SK-N-SH (cell line): ENCODE measurements at regions not wholly inside any gene's neighbourhood (a gene's known extent, or its start where the extent isn't known, plus 50 kb on each side); places are given as distances from the start of the nearest gene placed in this dataset.

Experiments
- CTCF ChIA-PET: fragments of 300-600, 350-600 bp; formaldehyde crosslinking; extraction: SDS; loops from one replicate; lab custom pipeline; 2021; lab: Yijun Ruan, JAX
- POLR2A ChIA-PET: fragments of 350-600 bp; sonication (Branson Sonifier 250); formaldehyde crosslinking; extraction: SDS; loops from one replicate; lab custom pipeline; 2020; ENCODE audit warnings: antibody characterized with exemption, inconsistent platforms; lab: Yijun Ruan, JAX
- DNase-seq: peaks from one replicate; pipeline ENCODE4 v3.0.0; 2012
- H2AFZ ChIP-seq: fragments of 200-600 bp; sonication (generic); 2 replicates; pipeline ENCODE4 v1.8.1; 2016; ENCODE audit warnings: antibody characterized with exemption, mild to moderate bottlenecking, low read depth
- H3F3A ChIP-seq: fragments of 200-600 bp; sonication (generic); replicated peaks from 2 replicates; pipeline ENCODE3; 2016; ENCODE audit warnings: antibody characterized with exemption, mild to moderate bottlenecking; ENCODE audit not compliant: insufficient read depth
- H3K27ac ChIP-seq, 2 experiments: fragments of 200-500 bp in 1 of 2; fragments of 200-600 bp in 1 of 2; sonication (Bioruptor generic) in 1 of 2; sonication (generic), shearing (Covaris generic) in 1 of 2; 2 replicates each; pipeline versions ENCODE4 v1.5.1 to v1.6.1; 2014 to 2016; ENCODE audit warnings: low read depth in 2 of 2, inconsistent platforms in 1 of 2, low read length in 1 of 2, mild to moderate bottlenecking in 1 of 2, mixed read lengths in 1 of 2
- H3K27me3 ChIP-seq: fragments of 200-600 bp; sonication (generic), shearing (Covaris generic); 2 replicates; pipeline ENCODE4 v1.6.1; 2016; ENCODE audit warnings: mixed run types; ENCODE audit not compliant: insufficient read depth
- H3K36me3 ChIP-seq, 2 experiments: fragments of 200-500 bp in 1 of 2; fragments of 200-600 bp in 1 of 2; sonication (Bioruptor generic) in 1 of 2; sonication (generic) in 1 of 2; replicated peaks in 1 of 2; 2 replicates each; pipeline versions ENCODE3 to v1.5.1; 2014 to 2016; ENCODE audit warnings: low read length in 1 of 2, mild to moderate bottlenecking in 1 of 2; ENCODE audit not compliant: insufficient read depth in 2 of 2, control insufficient read depth in 1 of 2
- H3K4me1 ChIP-seq, 2 experiments: fragments of 200-500 bp in 1 of 2; fragments of 200-600 bp in 1 of 2; sonication (Bioruptor generic) in 1 of 2; sonication (generic), shearing (Covaris generic) in 1 of 2; 2 replicates each; pipeline versions ENCODE4 v1.5.1 to v1.6.1; 2014 to 2016; ENCODE audit warnings: low read depth in 1 of 2, low read length in 1 of 2, mixed run types in 1 of 2; ENCODE audit not compliant: insufficient read depth in 2 of 2, control insufficient read depth in 1 of 2
- H3K4me2 ChIP-seq: fragments of 200-600 bp; sonication (generic), shearing (Covaris generic); 2 replicates; pipeline ENCODE4 v1.6.1; 2017; ENCODE audit warnings: mixed run types
- H3K4me3 ChIP-seq, 2 experiments: fragments of 200-500 bp in 1 of 2; fragments of 200-600 bp in 1 of 2; sonication (Bioruptor generic) in 1 of 2; sonication (generic), shearing (Covaris generic) in 1 of 2; 2 replicates each; pipeline versions ENCODE4 v1.5.1 to v1.8.1; 2014 to 2016; ENCODE audit warnings: low read depth in 2 of 2, inconsistent platforms in 1 of 2, low read length in 1 of 2, mild to moderate bottlenecking in 1 of 2, mixed read lengths in 1 of 2, moderate library complexity in 1 of 2
- H3K79me2 ChIP-seq: fragments of 200-600 bp; sonication (generic); 2 replicates; pipeline ENCODE4 v1.8.1; 2017; ENCODE audit warnings: mild to moderate bottlenecking; ENCODE audit not compliant: insufficient read depth
- H3K9ac ChIP-seq: fragments of 200-600 bp; sonication (generic); 2 replicates; pipeline ENCODE4 v1.6.1; 2017; ENCODE audit warnings: mixed run types
- H3K9me2 ChIP-seq: fragments of 200-600 bp; sonication (generic); 2 replicates; pipeline ENCODE4 v1.6.1; 2017; ENCODE audit warnings: mixed run types
- H3K9me3 ChIP-seq: fragments of 200-600 bp; sonication (generic); 2 replicates; pipeline ENCODE4 v1.6.1; 2017; ENCODE audit warnings: mixed run types, mild to moderate bottlenecking, moderate library complexity
- H4K20me1 ChIP-seq: fragments of 200-600 bp; sonication (generic); 2 replicates; pipeline ENCODE4 v1.6.1; 2017; ENCODE audit warnings: mild to moderate bottlenecking, mixed run types; ENCODE audit not compliant: insufficient read depth
- EP300 ChIP-seq, 2 experiments: IDR thresholded peaks; 2 replicates each; pipeline versions ENCODE4 v1.4.0 to v1.6.1; 2012; ENCODE audit warnings: borderline replicate concordance in 1 of 2, low read depth in 1 of 2, low read length in 1 of 2
- EZH2phosphoT487 ChIP-seq: fragments of 200-600 bp; sonication (generic); IDR thresholded peaks from 2 replicates; pipeline ENCODE4 v1.6.1; 2017; ENCODE audit warnings: low read depth, mixed run types, mild to moderate bottlenecking, antibody characterized with exemption, moderate library complexity, borderline replicate concordance
- FOSL2 ChIP-seq: IDR thresholded peaks from 2 replicates; pipeline ENCODE4 v1.4.0; 2012; ENCODE audit warnings: low read depth, mild to moderate bottlenecking, moderate library complexity, borderline replicate concordance
- FOXJ3 ChIP-seq: sonication (generic); formaldehyde crosslinking; IDR thresholded peaks from 2 replicates; pipeline ENCODE4 v1.5.1; 2020; ENCODE audit warnings: mild to moderate bottlenecking, missing genetic modification reagents
- JUND ChIP-seq: IDR thresholded peaks from 2 replicates; pipeline ENCODE4 v1.4.0; 2012
- NFIC ChIP-seq: IDR thresholded peaks from 2 replicates; pipeline ENCODE4 v1.4.0; 2012; ENCODE audit warnings: borderline replicate concordance
- NRF1 ChIP-seq: IDR thresholded peaks from 2 replicates; pipeline ENCODE4 v1.6.1; 2012; ENCODE audit warnings: low read depth, mild to moderate bottlenecking, low read length
- POLR2AphosphoS5 ChIP-seq: IDR thresholded peaks from 2 replicates; pipeline ENCODE4 v1.6.1; 2012; ENCODE audit warnings: low read depth, low read length
- RCOR1 ChIP-seq: fragments of 150-350 bp; IDR thresholded peaks from 2 replicates; pipeline ENCODE4 v1.6.1; 2017; ENCODE audit warnings: antibody characterized with exemption, low read length
- TCF12 ChIP-seq: IDR thresholded peaks from 2 replicates; pipeline ENCODE4 v1.4.0; 2012
- TEAD4 ChIP-seq: IDR thresholded peaks from 2 replicates; pipeline ENCODE4 v1.4.0; 2012; ENCODE audit warnings: mild to moderate bottlenecking, borderline replicate concordance; ENCODE audit not compliant: insufficient read depth
- WGBS: methylation state at CpG from one replicate; pipeline ENCODE4 v1.1.6; 2017; ENCODE audit warnings: low lambda C conversion rate; 5-methylcytosine and 5-hydroxymethylcytosine counted together
- TF ChIP-seq, protein P1 (sequence below): fragments of 200-600 bp; sonication (generic); IDR thresholded peaks from 2 replicates; pipeline ENCODE4 v1.6.1; 2017; ENCODE audit warnings: antibody characterized with exemption, mild to moderate bottlenecking, moderate library complexity
- TF ChIP-seq, protein P2 (sequence below): IDR thresholded peaks from 2 replicates; pipeline ENCODE4; 2012

DNA sequence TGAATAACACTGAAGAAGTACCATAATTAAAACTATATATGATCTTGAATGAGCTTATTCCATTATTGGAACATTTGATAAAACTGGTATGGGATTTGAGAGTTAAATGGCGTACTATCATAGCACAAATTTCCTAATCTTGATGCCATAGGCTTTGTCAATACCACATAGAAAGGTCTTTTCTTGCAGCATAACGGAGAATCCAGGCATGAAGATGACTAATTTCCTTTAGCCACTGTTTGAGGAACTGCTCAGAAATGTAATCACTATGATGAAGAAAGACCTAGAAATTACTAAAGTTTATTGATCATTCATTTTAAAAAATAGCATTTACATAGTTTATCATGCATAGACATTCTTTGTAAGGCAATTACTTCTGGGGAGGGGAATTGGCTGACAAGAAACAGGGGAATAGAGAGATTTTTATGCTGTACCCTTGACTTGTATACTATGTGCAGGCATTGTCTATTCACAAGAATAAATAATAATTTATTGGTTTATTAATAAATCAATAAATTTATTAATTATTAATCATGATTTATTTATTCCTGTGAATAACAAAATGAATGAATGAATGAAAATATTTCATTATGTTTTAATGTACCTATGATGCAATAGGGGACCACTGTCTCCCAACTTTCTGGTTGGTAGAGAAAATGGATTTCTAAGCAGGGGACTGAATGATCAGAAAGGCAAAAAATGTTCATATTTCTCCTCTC lies 2676.6 kb downstream of the PCDH9 start (continued):
- TF ChIP-seq, protein P1, sequence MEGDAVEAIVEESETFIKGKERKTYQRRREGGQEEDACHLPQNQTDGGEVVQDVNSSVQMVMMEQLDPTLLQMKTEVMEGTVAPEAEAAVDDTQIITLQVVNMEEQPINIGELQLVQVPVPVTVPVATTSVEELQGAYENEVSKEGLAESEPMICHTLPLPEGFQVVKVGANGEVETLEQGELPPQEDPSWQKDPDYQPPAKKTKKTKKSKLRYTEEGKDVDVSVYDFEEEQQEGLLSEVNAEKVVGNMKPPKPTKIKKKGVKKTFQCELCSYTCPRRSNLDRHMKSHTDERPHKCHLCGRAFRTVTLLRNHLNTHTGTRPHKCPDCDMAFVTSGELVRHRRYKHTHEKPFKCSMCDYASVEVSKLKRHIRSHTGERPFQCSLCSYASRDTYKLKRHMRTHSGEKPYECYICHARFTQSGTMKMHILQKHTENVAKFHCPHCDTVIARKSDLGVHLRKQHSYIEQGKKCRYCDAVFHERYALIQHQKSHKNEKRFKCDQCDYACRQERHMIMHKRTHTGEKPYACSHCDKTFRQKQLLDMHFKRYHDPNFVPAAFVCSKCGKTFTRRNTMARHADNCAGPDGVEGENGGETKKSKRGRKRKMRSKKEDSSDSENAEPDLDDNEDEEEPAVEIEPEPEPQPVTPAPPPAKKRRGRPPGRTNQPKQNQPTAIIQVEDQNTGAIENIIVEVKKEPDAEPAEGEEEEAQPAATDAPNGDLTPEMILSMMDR = no peak

DNA sequence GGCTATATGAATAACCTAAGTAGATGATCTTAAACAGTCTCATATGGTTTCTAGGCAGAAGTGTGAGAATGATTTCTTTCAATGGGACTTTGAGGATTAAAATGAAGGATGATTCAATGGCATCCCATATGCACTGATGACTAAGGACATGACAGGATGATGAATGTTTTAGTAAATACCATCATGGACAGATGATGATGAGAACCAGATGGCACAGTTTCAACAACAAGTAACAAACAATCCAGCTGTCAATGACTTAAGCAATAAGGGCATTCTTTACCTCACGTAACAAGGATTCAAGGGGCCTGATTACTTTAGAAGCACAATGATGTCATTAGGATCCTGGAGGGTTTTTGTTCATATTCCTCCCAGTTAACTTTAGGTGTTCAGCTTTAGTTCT lies 2678.4 kb downstream of the PCDH9 start:
- no peaks in the 10 kb centered on the region for H3K27me3 ChIP-seq
- no peaks in the 10 kb centered on the region for H3K79me2 ChIP-seq
- ChIA-PET CTCF (no interaction called here), POLR2A (no interaction called here)
- H3K9ac ChIP-seq = no peak overlapping the region
- H3K4me1 ChIP-seq = 0 out of 4 replicates have a peak, but pooled peaks cover 0 to 6% of the 10 kb centered on the region in 2 experiments
- H3K4me2 ChIP-seq = no peak overlapping the region
- 69% methylated on average over 1 of the region's 1 CpG for WGBS
- no peak for DNase-seq
- H2AFZ ChIP-seq = no peak overlapping the region
- no peak overlapping the region for H3K27ac ChIP-seq
- TF ChIP-seq NRF1 (no peak), POLR2AphosphoS5 (peak; percentile 39; the same call in 1 of the 2 replicates), RCOR1 (no peak), TCF12 (peak; percentile 97), FOSL2 (peak; percentile 76), TEAD4 (peak; percentile 60; the same call in 1 of the 2 replicates), FOXJ3 (CRISPR knock-in tag) (no peak), NFIC (peak; percentile 44), JUND (peak; percentile 64), EZH2phosphoT487 (no peak), EP300 (IDR thresholded peaks at IDR 0.05; ENCODE audit: borderline replicate concordance in 1 of 2, low read depth in 1 of 2, low read length in 1 of 2) (peak in 1 of 2 experiments; percentile 83; a peak in 2 of 4 replicates)
- TF ChIP-seq, protein P2, sequence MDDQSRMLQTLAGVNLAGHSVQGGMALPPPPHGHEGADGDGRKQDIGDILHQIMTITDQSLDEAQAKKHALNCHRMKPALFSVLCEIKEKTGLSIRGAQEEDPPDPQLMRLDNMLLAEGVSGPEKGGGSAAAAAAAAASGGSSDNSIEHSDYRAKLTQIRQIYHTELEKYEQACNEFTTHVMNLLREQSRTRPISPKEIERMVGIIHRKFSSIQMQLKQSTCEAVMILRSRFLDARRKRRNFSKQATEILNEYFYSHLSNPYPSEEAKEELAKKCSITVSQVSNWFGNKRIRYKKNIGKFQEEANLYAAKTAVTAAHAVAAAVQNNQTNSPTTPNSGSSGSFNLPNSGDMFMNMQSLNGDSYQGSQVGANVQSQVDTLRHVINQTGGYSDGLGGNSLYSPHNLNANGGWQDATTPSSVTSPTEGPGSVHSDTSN = peak; percentile 95
- TF ChIP-seq, protein P1 = no peak
- TF ChIP-seq, all 33 proteins: peak for 8
- Histone ChIP-seq H3F3A (peaks cover 6% of the 10 kb centered on the region), H3K4me3 (no peak overlapping the region), H3K9me2 (no peaks in the 10 kb centered on the region), H4K20me1 (no peaks in the 10 kb centered on the region), H3K9me3 (no peaks in the 10 kb centered on the region), H3K36me3 (no peaks in the 10 kb centered on the region)
